ENCODE measurements at regions not wholly inside any gene's neighbourhood (a gene's known extent, or its start where the extent isn't known, plus 50 kb on each side); places are given as distances from the start of the nearest gene placed in this dataset.
"Not testable (repeated sequence)": the region's sequence is repeated elsewhere in the genome, so short reads cannot be mapped to it uniquely, and the experiment has no call there.

DNA sequence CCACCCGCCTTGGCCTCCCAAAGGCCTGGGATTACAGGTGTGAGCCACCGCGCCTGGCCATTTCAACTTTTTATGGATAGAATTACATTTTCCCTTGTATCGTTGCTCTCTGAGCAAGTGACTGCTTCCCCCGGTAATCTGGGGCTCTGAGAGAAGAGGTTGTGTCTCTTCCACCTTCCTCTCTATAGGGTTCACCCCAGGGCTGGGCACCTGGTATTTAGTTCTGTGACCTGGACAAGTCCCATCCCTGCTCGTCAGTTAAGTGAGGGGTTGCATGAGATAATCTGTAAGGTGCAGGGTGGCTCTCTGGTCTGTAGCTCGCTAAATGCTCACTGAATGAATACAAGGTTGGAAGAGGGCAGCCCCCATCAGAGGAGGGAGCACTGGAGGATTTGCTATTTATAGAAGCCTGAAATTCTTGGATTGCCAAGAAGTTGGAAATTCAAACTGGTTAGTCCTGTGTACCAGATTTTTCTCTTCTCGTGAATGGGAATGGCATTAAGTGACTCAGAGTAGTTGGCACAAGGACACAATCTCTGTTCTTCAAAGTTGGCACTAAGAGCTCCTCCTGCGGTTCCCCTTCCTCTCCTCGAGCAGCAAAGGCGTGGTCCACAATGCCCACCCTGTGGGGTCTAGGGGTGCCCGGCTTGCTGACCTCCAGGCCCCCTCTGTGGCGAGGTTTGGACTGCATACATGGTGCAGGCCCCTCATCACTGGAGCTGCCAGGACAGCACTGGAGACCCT is 68.1 kb upstream of the DLG1 start:
- no peak for DNase-seq

DNA sequence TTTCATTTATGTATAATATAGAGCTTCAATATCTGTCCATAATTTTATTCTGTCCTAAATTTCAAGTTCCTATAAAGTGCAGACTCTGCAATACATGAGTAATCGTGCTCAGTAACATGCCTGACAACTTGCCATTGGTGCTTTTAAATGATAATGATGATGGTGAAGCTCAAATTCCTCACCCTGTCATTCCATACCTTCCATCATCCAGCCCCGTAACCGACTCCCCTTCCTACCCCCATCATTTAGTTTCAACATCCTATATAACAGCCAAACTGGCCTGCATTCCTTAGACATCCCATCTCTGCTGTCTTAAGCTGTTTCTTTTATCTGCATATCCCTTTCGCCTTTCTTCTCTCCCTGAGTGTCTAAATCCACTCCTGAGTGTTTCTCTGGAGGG is 67.2 kb upstream of the DLG1 start:
- no peak for DNase-seq

DNA sequence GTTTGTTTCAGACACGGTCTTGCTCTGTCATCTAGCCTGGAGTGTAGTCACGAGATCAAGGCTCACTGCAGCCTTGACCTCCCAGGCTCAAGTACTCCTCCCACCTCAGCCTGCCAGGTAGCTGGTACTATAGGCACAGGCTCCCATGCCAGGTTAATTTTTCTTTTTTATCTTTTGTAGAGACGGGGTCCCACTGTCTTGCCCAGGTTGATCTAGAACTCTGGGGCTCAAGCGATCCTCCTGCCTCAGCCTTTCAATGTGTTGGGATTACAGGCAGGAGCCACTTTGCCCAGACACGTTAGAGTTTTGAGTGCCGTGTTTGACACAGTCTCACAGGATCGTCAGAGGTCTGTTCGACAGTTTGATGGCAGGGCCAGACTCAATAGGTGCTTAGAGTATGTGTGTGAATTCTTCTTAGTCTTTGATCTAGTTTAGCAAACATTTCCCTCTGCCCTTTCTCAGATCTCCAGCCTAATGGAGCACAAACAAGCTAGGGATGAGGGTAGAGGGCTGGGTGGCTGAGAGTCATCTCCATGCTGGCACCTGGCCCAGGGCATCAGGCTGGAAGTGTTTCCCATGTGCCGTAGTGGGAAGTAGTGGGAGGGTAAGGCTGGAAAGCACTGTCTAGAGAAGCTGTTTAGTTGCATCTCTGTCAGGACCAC is 66.1 kb upstream of the DLG1 start:
- no peak for DNase-seq

DNA sequence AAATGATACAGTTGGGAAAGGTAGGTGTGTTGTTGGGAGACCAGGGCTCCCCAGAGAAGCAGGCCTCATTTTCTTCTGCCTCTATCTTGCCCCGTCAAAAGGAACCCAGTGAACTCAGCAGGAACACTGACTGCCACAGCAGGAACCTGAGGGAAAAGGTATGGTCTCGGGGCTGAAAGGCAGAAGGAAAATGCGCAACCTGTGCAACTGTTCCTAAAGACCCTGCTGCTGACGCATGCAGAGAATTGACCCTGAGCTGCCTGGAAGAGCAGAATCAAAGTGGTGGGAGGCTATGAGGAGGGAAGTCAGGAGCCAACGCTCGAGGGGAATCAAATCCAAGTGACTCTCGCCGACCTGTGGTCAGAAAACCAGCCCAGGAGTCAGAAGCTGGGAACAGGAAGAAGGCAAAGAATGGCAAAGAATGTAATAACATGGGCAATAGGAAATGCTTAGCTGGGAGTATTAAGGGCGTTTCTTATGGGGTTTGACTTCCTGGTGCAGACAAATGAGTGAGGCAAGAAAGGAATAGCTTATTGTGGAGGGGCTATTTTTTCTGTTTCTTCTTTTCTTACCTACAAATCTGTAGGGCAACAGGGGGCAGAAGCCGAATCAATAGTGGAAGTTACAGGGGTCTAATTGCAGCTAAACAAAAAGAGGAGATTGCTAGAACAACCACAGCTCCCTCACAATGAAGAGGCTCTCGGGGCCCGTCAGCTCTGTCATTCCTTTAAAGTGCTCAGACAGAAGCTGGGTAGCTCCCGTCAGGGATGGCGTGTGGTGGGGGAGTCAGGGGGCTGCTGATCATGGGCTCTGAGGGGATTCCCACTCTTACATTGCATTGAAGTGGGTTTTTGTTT is 65.4 kb upstream of the DLG1 start:
- no peak for DNase-seq

DNA sequence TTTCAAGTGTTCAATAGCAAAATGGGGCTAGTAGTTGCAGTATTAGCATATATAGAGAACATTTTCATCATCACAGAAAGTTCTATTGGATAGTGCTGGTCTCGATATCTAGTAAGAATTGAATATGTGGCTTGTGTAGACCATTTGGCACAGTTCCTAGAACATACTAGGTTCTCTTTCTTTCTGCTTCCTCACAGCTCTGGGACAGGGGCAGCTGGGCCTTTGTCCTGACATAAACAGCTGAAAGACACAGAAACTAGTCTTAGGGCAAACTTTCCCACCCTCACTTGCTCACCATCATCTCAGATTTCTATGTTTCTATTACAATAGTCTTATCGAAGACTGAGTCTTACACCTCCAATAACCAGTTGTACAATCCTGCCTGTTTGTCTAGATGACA is 63.7 kb upstream of the DLG1 start:
- DNase-seq: no peak

DNA sequence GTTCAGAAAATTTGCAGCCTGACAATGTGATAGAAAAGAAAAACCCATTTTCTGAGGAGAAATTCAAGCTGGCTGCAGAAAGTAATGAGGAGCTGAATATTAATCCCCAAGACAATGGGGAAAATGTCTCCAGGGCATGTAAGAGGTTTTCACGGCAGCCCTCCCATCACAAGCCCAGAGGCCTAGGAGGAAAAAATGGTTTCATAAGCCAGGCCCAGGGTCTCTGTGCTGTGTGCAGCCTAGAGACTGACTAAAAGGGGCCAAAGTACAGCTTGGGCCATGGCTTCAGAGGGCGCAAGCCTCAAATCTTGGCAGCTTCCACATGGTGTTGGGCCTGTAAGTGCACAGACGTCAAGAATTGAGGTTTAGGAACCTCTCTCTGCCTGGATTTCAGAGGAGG is 61.7 kb upstream of the DLG1 start:
- DNase-seq: not testable (repeated sequence)

DNA sequence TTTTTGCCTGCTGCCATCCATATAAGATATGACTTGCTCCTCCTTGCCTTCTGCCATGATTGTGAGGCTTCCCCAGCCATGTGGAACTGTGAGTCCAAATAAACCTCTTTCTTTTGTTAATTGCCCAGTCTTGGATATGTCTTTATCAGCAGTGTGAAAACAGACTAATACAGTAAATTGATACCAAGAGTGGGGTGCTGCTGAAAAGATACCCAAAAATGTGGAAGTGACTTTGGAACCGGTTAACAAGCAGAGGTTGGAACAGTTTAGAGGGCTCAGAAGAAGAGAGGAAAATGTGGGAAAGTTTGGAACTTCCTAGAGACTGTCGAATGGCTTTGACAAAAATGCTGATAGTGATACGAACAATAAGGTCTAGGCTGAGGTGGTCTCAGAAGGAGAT is 61.1 kb upstream of the DLG1 start:
- DNase-seq: not testable (repeated sequence)

DNA sequence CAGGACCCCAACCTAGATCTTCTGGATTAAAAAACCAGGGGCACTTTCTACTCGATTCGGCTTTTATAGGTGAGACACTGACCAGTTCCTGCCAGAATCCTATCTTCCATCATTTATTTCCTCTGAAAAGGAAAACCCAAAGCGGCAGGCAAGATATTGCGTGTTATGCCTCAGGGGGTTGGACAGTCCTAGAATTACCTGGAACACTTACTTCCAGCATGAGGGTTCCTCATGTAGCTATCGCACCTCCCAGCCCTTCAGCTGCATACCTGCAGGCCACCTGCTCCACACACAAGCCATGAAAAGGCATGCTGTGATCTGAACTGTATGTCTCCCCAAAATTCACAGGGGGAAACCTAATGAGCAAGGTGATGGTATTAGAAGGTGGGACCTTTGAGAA is 58.3 kb upstream of the DLG1 start:
- DNase-seq: no peak

DNA sequence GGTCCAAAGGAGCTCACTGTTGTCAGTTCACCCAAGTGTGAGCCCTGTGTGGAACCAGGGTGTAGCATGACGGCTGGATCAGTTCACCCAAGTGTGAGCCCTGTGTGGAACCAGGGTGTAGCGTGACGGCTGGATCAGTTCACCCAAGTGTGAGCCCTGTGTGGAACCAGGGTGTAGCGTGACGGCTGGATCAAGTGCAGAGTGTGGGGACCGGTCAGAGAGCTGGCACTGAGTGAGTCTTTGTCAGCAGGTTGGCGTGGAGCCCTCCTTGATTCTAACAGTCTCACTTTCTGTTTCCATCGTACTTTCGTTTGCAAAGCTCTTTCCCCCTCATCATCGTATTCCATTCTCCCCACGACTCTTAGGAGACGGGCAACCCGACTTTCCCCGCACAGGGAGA is 57.9 kb upstream of the DLG1 start:
- no peak for DNase-seq

DNA sequence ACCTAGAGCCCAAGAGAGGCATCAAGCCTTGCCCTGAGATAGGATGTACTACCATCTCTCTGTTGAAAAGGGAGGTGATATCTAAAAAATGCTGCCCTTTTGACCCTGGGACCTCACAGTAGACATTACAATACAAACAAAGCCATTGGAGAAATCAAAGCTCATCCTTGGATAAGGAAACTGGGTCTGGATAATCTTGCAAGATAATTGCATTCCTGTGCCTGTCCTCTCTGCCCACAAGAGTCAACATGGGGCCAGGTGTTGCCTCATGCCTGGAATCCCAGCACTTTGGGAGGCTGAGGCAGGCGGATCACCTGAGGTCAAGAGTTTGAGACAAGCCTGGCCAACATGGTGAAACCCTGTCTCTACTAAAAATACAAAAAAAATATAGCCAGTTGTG is 57.3 kb upstream of the DLG1 start:
- DNase-seq: no peak

DNA sequence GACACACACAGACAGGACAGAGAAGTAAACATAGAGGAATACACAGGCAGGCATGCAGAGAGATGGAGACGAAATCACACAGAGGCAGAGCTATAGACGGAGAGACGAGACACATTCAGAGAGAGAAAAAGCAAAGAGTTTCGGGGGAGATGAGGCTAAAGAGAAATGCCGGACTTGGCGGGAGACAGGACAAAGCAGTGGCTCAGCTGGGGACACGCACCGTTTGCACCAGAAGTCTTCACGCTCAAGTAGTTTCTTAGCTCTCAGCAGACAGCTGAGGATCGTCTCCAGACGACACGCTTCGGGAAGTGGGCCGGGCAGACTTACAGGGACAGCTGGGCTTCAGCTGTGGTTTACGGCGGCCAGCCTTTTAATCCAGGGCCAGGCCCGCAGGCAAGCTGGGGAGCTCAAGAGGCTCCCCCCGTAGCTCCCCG is 56.2 kb upstream of the DLG1 start:
- DNase-seq: no peak

DNA sequence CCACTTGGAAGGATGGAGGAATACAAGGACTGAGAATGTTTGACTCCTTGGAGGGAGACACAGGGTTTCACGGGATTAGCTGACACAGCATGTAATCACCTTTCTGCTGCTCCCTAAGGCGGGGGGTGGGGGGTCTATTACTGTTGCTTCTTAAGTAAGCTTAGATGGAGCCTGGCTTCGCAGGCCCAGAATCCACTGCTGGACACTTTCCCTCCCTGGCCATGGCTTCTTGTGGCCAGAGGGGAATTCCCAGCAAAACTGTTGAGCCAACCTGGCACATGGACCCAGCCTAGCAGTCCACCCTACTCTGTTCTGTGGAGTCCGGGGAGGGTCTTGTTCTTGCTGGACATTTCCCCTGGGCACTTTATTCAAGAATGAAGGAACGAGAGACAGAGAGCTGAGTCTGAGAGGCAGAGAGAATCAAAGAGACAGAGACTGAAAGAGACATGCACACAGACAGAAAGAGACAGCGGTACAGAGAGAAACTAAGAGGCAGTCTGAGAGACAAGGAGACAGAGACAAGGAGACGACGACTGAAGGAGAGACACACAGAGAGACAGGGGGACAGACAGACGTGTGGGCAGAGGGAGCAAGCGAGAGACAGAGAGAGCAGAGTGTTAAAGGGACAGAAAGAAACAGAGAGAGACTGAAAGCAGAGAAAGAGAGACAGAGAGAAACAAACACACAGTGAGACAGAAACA is 55.6 kb upstream of the DLG1 start:
- DNase-seq: no peak

DNA sequence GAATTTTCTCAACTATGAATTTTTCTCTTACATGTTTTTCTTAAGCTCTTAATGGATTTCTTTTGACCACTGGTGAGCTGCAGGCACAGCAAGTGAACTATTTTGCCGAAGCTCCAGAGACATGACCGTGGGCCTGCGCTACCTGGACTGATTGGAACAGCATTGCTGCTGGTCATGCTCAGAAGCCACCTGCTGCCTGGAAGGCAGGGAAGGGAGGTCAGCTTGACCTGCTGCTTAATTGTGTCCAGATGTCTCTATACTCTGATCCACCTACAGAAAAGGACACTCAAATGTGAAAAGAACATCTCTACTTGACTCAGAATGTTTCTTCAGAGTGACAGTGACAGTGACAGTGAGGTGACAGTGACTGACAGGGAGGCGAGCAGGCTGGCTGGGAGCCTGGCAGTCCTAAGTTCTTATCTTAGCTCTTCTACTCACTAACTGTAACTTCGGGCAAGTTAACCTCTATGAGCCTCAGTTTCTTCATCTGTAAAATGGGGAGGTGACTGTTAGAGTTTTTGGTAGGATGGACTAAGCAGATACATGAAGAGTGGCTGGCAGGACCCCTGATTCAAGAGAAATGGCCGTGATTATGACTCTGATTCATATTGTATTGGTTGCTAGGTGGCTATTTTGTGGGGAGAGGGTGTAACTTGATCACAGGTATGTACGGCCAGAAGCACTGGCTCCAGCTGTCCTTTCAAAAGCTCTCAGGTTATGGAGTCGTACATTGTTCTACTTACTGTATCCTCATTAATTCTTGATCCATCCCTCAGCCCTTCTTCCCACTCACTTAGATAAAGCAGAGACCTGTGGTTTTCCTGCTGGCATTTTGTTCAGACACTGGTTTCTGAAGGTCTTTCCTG is 54.8 kb upstream of the DLG1 start:
- DNase-seq: no peak

DNA sequence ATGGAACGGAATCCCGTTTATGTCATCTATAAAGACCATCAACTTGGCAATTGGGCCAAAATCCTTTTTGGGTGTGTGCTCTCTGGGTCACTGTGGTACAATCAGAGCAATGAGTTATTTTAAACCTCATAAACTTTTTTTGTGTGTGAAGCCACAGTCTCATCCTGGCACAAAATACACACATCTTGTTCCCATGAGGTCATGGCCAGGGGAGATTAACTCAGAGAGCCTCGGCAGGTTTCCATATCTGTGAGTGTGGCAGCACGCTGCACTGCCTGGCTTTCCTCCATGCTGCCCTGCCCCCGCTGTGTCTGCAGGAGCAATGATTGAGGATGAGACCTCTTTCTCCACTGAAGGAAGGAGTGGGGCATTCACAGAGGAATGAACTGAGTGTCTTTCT is 54.0 kb upstream of the DLG1 start:
- DNase-seq: no peak

DNA sequence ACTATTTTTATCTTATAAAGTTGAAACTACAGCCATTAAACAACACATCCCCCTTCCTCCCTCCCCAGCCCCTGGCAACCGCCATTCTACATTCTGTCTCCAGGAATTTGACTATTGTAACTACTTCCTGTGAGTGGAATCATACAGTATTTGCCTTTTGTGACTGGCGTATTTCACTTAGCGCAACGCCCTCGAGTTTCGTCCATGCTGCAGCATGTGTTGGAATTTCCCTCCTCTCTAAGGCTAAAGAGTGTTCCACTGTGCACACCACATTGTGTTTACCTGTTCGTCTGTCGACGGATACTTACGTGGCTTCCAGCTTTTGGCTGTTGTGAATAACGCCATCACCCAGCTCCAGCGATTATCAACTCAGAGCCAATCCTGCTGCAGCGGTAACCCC is 52.0 kb upstream of the DLG1 start:
- DNase-seq: no peak

DNA sequence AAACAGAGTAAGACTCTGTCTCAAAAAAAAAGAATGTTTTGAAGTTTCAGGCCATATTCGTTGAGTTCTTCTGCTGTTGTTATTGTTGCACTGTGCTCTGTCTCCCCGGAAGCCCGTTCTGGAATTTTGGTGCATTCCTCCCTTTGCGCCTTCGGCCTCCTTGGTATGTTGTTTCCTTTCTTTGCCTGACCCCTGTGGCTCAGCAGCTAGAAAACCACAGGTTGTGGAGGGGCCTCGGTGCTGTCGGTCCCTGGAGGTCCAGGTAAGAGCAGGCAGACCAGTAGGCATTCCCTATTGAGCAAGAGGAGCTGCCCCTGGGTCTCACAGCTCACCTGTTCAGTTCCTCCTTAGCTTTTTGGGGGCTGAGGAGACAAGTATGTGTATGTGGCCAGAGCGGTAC is 51.0 kb upstream of the DLG1 start:
- DNase-seq: no peak
